GM19397 (cell line): ENCODE measurements at regions not wholly inside any gene's neighbourhood (a gene's known extent, or its start where the extent isn't known, plus 50 kb on each side); places are given as distances from the start of the nearest gene placed in this dataset.
"Not testable (repeated sequence)": the region's sequence is repeated elsewhere in the genome, so short reads cannot be mapped to it uniquely, and the experiment has no call there.

ENCODE experiments used
- ATAC-seq: cut with Tn5 transposase; IDR thresholded peaks from one replicate; pipeline ENCODE4 v1.9.1; 2021; ENCODE audit warnings: mild to moderate bottlenecking, moderate library complexity; ENCODE audit not compliant: unreplicated experiment

GRCh38 chr14:31911160-31911559 is 165.9 kb upstream of the ARHGAP5 start:
- ATAC-seq = no peak

GRCh38 chr14:31913370-31913769 is 163.7 kb upstream of the ARHGAP5 start:
- no peak for ATAC-seq

GRCh38 chr14:31918289-31918688 is 158.8 kb upstream of the ARHGAP5 start:
- not testable (repeated sequence) for ATAC-seq

- ATAC-seq = no peak
Measured at GRCh38 chr14:31920001-31920400, 157.1 kb upstream of the ARHGAP5 start.

GRCh38 chr14:31920989-31921650 is 156.0 kb upstream of the ARHGAP5 start:
- no peak for ATAC-seq

GRCh38 chr14:31921721-31922120 is 155.4 kb upstream of the ARHGAP5 start:
- ATAC-seq = no peak

- no peak for ATAC-seq
Measured at GRCh38 chr14:31926123-31926522, 151.0 kb upstream of the ARHGAP5 start.

GRCh38 chr14:31926652-31927347 is 150.3 kb upstream of the ARHGAP5 start:
- no peak for ATAC-seq

- no peak for ATAC-seq
Measured at GRCh38 chr14:31927348-31927832, 149.7 kb upstream of the ARHGAP5 start.

GRCh38 chr14:31930070-31930469 is 147.0 kb upstream of the ARHGAP5 start:
- no peak for ATAC-seq

GRCh38 chr14:31930493-31931240 is 146.4 kb upstream of the ARHGAP5 start:
- ATAC-seq = no peak

- ATAC-seq = no peak
Measured at GRCh38 chr14:31932675-31933074, 144.4 kb upstream of the ARHGAP5 start.

- no peak for ATAC-seq
Measured at GRCh38 chr14:31933716-31934115, 143.4 kb upstream of the ARHGAP5 start.

GRCh38 chr14:31934767-31935266 is 142.3 kb upstream of the ARHGAP5 start:
- no peak for ATAC-seq

- ATAC-seq = no peak
Measured at GRCh38 chr14:31935391-31935790, 141.7 kb upstream of the ARHGAP5 start.

GRCh38 chr14:31936115-31936514 is 141.0 kb upstream of the ARHGAP5 start:
- no peak for ATAC-seq

- ATAC-seq = peak; percentile 100
Measured at GRCh38 chr14:31937730-31938346, 139.3 kb upstream of the ARHGAP5 start.

GRCh38 chr14:31939934-31940333 is 137.2 kb upstream of the ARHGAP5 start:
- ATAC-seq = no peak

- ATAC-seq = no peak
Measured at GRCh38 chr14:31941487-31941886, 135.6 kb upstream of the ARHGAP5 start.

GRCh38 chr14:31942166-31942841 is 134.8 kb upstream of the ARHGAP5 start:
- no peak for ATAC-seq
